Renal cortical epithelial cell (primary cell): ENCODE measurements at regions not wholly inside any gene's neighbourhood (a gene's known extent, or its start where the extent isn't known, plus 50 kb on each side); places are given as distances from the start of the nearest gene placed in this dataset.
"Not testable (repeated sequence)": the region's sequence is repeated elsewhere in the genome, so short reads cannot be mapped to it uniquely, and the experiment has no call there.

ENCODE experiments used
- DNase-seq: peaks from one replicate; pipeline ENCODE4 v3.0.0-alpha.2; 2011; ENCODE audit warnings: low read depth

- no peak for DNase-seq
These were observed 72.5 kb downstream of the LHX2 start for GRCh38 chr9:124084087-124084486.

- no peak for DNase-seq
These were observed 75.7 kb downstream of the LHX2 start for GRCh38 chr9:124087226-124087625.

GRCh38 chr9:124088476-124088837 is 76.9 kb downstream of the LHX2 start:
- no peak for DNase-seq

- not testable (repeated sequence) for DNase-seq
These were observed 78.3 kb downstream of the LHX2 start for GRCh38 chr9:124089631-124090488.

GRCh38 chr9:124098141-124098905 is 86.8 kb downstream of the LHX2 start:
- DNase-seq, result no peak

GRCh38 chr9:124099860-124100259 is 88.3 kb downstream of the LHX2 start:
- DNase-seq, result no peak

GRCh38 chr9:124101215-124101968 is 89.8 kb downstream of the LHX2 start:
- no peak for DNase-seq

GRCh38 chr9:124101969-124102345 is 90.4 kb downstream of the LHX2 start:
- DNase-seq, result no peak

GRCh38 chr9:124102363-124102762 is 90.8 kb downstream of the LHX2 start:
- peak; percentile 16 for DNase-seq

- DNase-seq, result no peak
These were observed 93.7 kb downstream of the LHX2 start for GRCh38 chr9:124105266-124105665.

GRCh38 chr9:124108216-124108615 is 96.6 kb downstream of the LHX2 start:
- no peak for DNase-seq

- peak; percentile 37 for DNase-seq
These were observed 98.8 kb downstream of the LHX2 start for GRCh38 chr9:124110307-124110915.

- DNase-seq, result no peak
These were observed 105.3 kb downstream of the LHX2 start for GRCh38 chr9:124116683-124117363.

GRCh38 chr9:124118894-124119293 is 107.3 kb downstream of the LHX2 start:
- DNase-seq, result no peak

- no peak for DNase-seq
These were observed 108.7 kb downstream of the LHX2 start for GRCh38 chr9:124120272-124120671.

GRCh38 chr9:124121725-124122124 is 110.2 kb downstream of the LHX2 start:
- no peak for DNase-seq

- DNase-seq, result no peak
These were observed 110.8 kb downstream of the LHX2 start for GRCh38 chr9:124122321-124122720.

- DNase-seq, result no peak
These were observed 111.4 kb downstream of the LHX2 start for GRCh38 chr9:124122813-124123462.

GRCh38 chr9:124123621-124124020 is 112.1 kb downstream of the LHX2 start:
- DNase-seq, result not testable (repeated sequence)

GRCh38 chr9:124124729-124125650 is 113.4 kb downstream of the LHX2 start:
- DNase-seq, result no peak
